ENCODE measurements at regions not wholly inside any gene's neighbourhood (a gene's known extent, or its start where the extent isn't known, plus 50 kb on each side); places are given as distances from the start of the nearest gene placed in this dataset.

DNA sequence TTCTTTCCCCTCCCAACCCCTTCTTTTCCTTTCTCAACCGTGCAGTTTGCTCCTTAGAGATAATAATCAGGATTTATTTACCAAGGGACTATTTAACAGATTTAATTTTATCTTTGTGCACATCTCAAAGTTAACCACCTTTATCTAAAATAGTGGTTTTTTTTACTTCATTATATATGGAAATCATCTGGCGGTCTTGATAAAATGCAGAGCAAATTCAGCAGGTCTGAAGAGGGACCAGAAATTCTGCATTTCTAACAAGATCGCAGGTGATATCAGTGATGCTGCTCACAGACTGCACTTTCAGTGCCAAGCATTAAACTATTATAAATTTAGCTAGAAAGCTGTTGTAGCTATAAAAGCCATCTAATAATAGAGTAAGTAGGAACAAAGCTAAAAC lies 83.4 kb upstream of the NEGR1 start:
- no peak for DNase-seq

DNA sequence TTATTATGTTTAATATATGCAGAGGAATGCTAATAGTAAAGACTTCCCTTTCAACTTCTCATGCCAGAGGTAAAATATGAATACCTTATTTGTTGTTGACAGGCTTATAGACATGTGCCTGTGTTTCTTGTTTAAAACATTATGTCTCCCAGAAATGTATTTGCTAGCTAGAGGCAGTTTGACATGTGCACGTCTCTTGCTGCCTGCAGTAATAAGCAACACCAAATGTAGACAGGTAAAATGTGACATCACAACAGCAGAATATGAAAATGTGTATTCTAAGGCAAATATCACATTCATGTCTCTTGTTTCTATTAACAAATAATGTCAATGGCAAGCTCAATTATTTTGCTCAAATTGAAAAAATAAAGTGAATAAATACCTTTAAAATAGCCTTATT lies 80.2 kb upstream of the NEGR1 start:
- DNase-seq = no peak

DNA sequence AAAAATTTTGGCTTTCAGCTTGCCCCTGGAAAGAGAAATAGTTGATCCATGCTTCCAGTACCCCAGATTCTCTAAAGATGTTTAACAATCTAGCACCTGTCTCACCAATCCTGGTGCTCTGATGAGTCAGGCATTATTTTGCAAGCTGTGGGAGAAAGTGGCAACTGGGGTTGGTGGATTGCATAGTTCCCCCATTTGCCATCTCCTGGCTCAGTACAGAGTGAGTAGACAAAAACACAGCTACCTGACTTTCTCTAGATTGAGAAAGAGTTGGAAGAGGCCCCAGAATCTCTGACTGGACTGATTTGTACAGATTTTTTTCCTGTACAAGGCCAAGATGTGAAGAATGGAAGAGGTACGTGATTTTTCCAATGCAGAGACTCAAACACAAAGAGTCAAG lies 75.1 kb upstream of the NEGR1 start:
- no peak for DNase-seq

DNA sequence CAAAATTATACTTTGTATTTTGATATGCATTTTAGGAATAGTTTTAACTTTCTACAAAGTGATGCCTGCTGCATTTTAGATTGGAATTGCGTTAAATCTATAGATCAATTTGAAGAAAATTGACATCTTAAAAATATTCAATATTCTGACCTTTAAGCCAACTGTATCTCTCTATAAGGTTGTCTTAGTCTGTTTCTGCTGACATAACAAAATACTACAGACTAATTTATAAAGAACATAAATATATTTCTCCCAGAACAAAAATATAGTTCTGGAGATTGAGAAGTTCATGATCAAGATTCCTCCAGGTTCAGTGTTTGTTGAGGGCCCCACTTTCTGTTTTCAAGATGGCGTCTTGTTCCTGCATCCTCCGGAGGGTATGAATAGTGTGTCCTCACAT lies 73.6 kb upstream of the NEGR1 start:
- DNase-seq = no peak

DNA sequence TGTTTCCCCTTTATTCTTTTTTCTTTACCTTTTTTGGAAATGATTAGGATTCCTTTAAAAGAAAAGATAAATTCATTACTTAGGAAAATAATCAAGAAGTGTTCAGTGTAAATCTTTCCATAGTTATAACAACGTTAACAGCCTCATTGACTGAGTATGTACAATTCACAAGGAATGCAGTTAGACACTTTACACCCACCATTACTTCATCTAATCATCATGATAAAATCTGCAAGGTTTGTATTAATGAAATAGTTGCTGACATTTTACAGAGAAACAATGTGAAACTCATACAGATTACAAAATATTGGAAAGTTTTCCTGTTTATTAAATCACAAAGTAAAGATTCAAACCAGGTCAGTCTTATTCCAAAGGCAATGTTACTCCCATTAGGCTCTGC lies 59.3 kb upstream of the NEGR1 start:
- no peak for DNase-seq

DNA sequence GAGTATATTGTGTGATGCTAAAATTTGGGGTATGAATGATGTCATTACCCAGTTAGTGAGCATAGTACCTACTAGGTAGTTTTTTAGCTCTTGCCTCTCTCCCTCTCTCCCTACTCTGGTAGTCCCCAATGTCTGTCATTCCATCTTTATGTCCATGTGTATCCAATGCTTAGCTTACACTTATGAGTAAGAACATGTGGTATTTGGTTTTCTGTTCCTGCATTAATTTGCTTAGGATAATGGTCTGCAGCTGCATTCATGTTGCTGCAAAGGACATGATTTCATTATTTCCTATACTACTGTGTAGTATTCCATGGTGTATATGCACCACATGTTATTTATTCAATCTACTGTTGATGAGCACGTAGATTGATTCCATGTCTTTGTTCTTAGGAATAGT lies 54.4 kb upstream of the NEGR1 start:
- no peak for DNase-seq
